ENCODE measurements at regions not wholly inside any gene's neighbourhood (a gene's known extent, or its start where the extent isn't known, plus 50 kb on each side); places are given as distances from the start of the nearest gene placed in this dataset.

GRCh38 chr6:4577406-4577805 lies 198.8 kb upstream of the CDYL start:
- H3K4me3 Mint-ChIP-seq, result no peak overlapping the region
- intact Hi-C loops (cut with micrococcal nuclease), result no loop called here

GRCh38 chr6:4575714-4576113 lies 200.5 kb upstream of the CDYL start:
- Histone ChIP-seq H3K9me3 (ENCODE audit: control insufficient read depth, insufficient read depth, low read length) (peaks cover 3% of the 10 kb centered on the region), H3K27me3 (ENCODE audit: control insufficient read depth, insufficient read depth, low read length) (no peaks in the 10 kb centered on the region), H3K36me3 (ENCODE audit: control insufficient read depth, insufficient read depth, low read length) (no peaks in the 10 kb centered on the region), H3K27ac (ENCODE audit: low read length) (no peak overlapping the region), H3K4me1 (ENCODE audit: control insufficient read depth, insufficient read depth, low read length) (no peaks in the 10 kb centered on the region), H3K4me3 (ENCODE audit: low read length) (no peak overlapping the region)
- TF ChIP-seq CTCF (IDR thresholded peaks at IDR 0.05), result no peak
- intact Hi-C loops (cut with micrococcal nuclease), result no loop called here
- H3K27ac Mint-ChIP-seq, result peak overlapping the region in 1 of 2 donors; percentile 3
- H3K4me3 Mint-ChIP-seq, result no peak overlapping the region
- no peak for DNase-seq
- 83% methylated on average over 5 of the region's 5 CpGs for WGBS (ENCODE audit: insufficient coverage)
- H3K9me3 Mint-ChIP-seq, result peaks cover 3 to 11% of the 10 kb centered on the region in 2 donors
- peaks cover 0 to 13% of the 10 kb centered on the region in 2 donors for H3K4me1 Mint-ChIP-seq
- peak; percentile 4 to 52 (median 32) for ATAC-seq
- peaks cover 0 to 10% of the 10 kb centered on the region in 2 donors for H3K27me3 Mint-ChIP-seq (ENCODE audit: low read depth in 2 of 2)
- peaks cover 13% of the 10 kb centered on the region for H3K36me3 Mint-ChIP-seq

More at GRCh38 chr6:4577406-4577805, 198.8 kb upstream of the CDYL start:
- Mint-ChIP-seq H3K27ac (no peak overlapping the region), H3K9me3 (no peaks in the 10 kb centered on the region), H3K27me3 (ENCODE audit: low read depth in 2 of 2) (peaks cover 0 to 15% of the 10 kb centered on the region in 2 donors), H3K4me1 (peaks cover 0 to 13% of the 10 kb centered on the region in 2 donors), H3K36me3 (no peaks in the 10 kb centered on the region)
- Histone ChIP-seq H3K4me1 (ENCODE audit: control insufficient read depth, insufficient read depth, low read length) (no peaks in the 10 kb centered on the region), H3K27ac (ENCODE audit: low read length) (no peak overlapping the region), H3K27me3 (ENCODE audit: control insufficient read depth, insufficient read depth, low read length) (no peaks in the 10 kb centered on the region), H3K9me3 (ENCODE audit: control insufficient read depth, insufficient read depth, low read length) (no peaks in the 10 kb centered on the region), H3K4me3 (ENCODE audit: low read length) (no peak overlapping the region), H3K36me3 (ENCODE audit: control insufficient read depth, insufficient read depth, low read length) (no peaks in the 10 kb centered on the region)
- ATAC-seq (no peak), DNase-seq (no peak)
- WGBS (ENCODE audit: insufficient coverage), result 50% methylated on average over 1 of the region's 2 CpGs
- no peak for TF ChIP-seq CTCF (IDR thresholded peaks at IDR 0.05)

- ATAC-seq, result no peak
- intact Hi-C loops (cut with micrococcal nuclease), result no loop called here
- WGBS (ENCODE audit: insufficient coverage), result 89% methylated on average over 2 of the region's 2 CpGs
Measured at GRCh38 chr6:4574007-4574406, 202.2 kb upstream of the CDYL start.

More at GRCh38 chr6:4574007-4574406, 202.2 kb upstream of the CDYL start:
- peaks cover 6% of the 10 kb centered on the region for H3K9me3 ChIP-seq (ENCODE audit: control insufficient read depth, insufficient read depth, low read length)
- Mint-ChIP-seq H3K27ac (no peak overlapping the region), H3K36me3 (peaks cover 19% of the 10 kb centered on the region), H3K27me3 (ENCODE audit: low read depth in 2 of 2) (peaks cover 0 to 6% of the 10 kb centered on the region in 2 donors), H3K4me3 (no peak overlapping the region), H3K9me3 (peaks cover 3 to 14% of the 10 kb centered on the region in 2 donors), H3K4me1 (peaks cover 0 to 13% of the 10 kb centered on the region in 2 donors)
- H3K36me3 ChIP-seq (ENCODE audit: control insufficient read depth, insufficient read depth, low read length), result no peaks in the 10 kb centered on the region
- no peak for TF ChIP-seq CTCF (IDR thresholded peaks at IDR 0.05)
- no peak overlapping the region for H3K4me3 ChIP-seq (ENCODE audit: low read length)
- H3K4me1 ChIP-seq (ENCODE audit: control insufficient read depth, insufficient read depth, low read length), result no peaks in the 10 kb centered on the region
- H3K27me3 ChIP-seq (ENCODE audit: control insufficient read depth, insufficient read depth, low read length), result no peaks in the 10 kb centered on the region
- H3K27ac ChIP-seq (ENCODE audit: low read length), result no peak overlapping the region
- no peak for DNase-seq
